ENCODE measurements at regions not wholly inside any gene's neighbourhood (a gene's known extent, or its start where the extent isn't known, plus 50 kb on each side); places are given as distances from the start of the nearest gene placed in this dataset.

DNA sequence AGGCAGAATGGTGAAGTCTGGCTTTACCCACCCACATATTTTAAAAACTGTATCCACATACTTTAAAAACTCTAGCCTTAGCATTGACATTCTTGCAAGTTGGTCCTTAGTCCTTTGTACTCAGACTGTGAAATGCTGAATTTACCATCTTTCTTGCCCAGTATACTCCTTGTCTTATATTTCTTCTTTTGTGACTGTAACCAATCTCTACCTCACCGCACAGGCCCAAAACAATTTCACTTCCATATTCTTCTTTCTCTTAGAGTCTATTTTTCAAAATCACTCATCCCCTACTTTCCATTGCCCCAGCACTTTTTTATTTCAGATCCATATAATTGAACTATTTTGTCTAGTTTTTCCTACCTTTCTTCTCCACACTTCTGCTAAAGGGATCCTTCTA lies 892.4 kb upstream of the B3GALT2 start:
- 100% methylated on average over 1 of the region's 1 CpG for WGBS (ENCODE audit: low lambda C conversion rate, missing lambda C conversion rate)
- H3K4me2 ChIP-seq, result no peak overlapping the region

DNA sequence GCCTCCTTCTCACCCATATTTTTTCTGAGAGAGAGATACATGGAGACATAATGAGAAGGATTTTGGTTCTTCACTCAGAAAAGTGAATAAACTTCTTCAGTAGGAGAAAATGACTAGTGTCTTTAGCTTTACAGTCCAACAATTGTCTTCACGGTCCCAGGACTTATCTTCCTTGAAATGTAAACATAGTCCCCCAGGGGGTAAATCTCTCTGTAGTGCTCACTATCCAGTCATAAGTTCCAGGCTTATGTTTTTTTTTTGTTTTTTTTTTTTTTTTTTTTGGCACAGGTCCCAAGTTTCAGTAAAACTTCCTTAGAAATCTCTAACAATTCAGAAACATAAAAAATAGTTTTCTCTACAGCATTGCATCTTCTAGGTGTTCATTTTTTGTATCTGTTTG lies 890.2 kb upstream of the B3GALT2 start:
- no peaks in the 10 kb centered on the region for H4K20me1 ChIP-seq (ENCODE audit: insufficient read depth, poor library complexity, severe bottlenecking)
- H3K9me3 ChIP-seq (ENCODE audit: low read depth), result no peaks in the 10 kb centered on the region
- H3K4me3 ChIP-seq, result no peak overlapping the region
- H3K4me2 ChIP-seq, result no peak overlapping the region
- H3K27ac ChIP-seq, result no peak overlapping the region
- H3K36me3 ChIP-seq (replicated peaks; ENCODE audit: insufficient read depth, low read depth), result no peaks in the 10 kb centered on the region
- TF ChIP-seq EZH2phosphoT487 (IDR thresholded peaks at IDR 0.05; ENCODE audit: low read depth, severe bottlenecking, unreplicated experiment) (no peak), EZH2 (IDR thresholded peaks at IDR 0.05; ENCODE audit: borderline replicate concordance) (no peak)
- TF ChIP-seq, protein P1, sequence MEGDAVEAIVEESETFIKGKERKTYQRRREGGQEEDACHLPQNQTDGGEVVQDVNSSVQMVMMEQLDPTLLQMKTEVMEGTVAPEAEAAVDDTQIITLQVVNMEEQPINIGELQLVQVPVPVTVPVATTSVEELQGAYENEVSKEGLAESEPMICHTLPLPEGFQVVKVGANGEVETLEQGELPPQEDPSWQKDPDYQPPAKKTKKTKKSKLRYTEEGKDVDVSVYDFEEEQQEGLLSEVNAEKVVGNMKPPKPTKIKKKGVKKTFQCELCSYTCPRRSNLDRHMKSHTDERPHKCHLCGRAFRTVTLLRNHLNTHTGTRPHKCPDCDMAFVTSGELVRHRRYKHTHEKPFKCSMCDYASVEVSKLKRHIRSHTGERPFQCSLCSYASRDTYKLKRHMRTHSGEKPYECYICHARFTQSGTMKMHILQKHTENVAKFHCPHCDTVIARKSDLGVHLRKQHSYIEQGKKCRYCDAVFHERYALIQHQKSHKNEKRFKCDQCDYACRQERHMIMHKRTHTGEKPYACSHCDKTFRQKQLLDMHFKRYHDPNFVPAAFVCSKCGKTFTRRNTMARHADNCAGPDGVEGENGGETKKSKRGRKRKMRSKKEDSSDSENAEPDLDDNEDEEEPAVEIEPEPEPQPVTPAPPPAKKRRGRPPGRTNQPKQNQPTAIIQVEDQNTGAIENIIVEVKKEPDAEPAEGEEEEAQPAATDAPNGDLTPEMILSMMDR (IDR thresholded peaks at IDR 0.05; ENCODE audit: poor library complexity), result no peak
- H2AFZ ChIP-seq, result no peak overlapping the region
- 26% methylated on average over 1 of the region's 1 CpG for WGBS (ENCODE audit: low lambda C conversion rate, missing lambda C conversion rate)
- DNase-seq (ENCODE audit: low spot score), result no peak
- no peaks in the 10 kb centered on the region for H3K79me2 ChIP-seq
- H3K9me2 ChIP-seq (replicated peaks; ENCODE audit: insufficient read depth), result no peaks in the 10 kb centered on the region
- no peaks in the 10 kb centered on the region for H3K27me3 ChIP-seq
- H3K4me1 ChIP-seq (ENCODE audit: insufficient read depth), result no peaks in the 10 kb centered on the region

More for the DNA sequence above, 892.4 kb upstream of the B3GALT2 start:
- no peak for DNase-seq (ENCODE audit: low spot score)
- Histone ChIP-seq H3K27me3 (no peaks in the 10 kb centered on the region), H3K4me3 (no peak overlapping the region), H3K36me3 (replicated peaks; ENCODE audit: insufficient read depth, low read depth) (no peaks in the 10 kb centered on the region), H2AFZ (no peak overlapping the region), H3K4me1 (ENCODE audit: insufficient read depth) (no peaks in the 10 kb centered on the region), H3K9me2 (replicated peaks; ENCODE audit: insufficient read depth) (no peaks in the 10 kb centered on the region), H3K79me2 (no peaks in the 10 kb centered on the region), H3K27ac (no peak overlapping the region), H4K20me1 (ENCODE audit: insufficient read depth, poor library complexity, severe bottlenecking) (no peaks in the 10 kb centered on the region), H3K9me3 (ENCODE audit: low read depth) (no peaks in the 10 kb centered on the region)
- TF ChIP-seq EZH2phosphoT487 (IDR thresholded peaks at IDR 0.05; ENCODE audit: low read depth, severe bottlenecking, unreplicated experiment), result no peak
- TF ChIP-seq, protein P1 (IDR thresholded peaks at IDR 0.05; ENCODE audit: poor library complexity), result no peak
- TF ChIP-seq EZH2 (IDR thresholded peaks at IDR 0.05; ENCODE audit: borderline replicate concordance), result no peak

DNA sequence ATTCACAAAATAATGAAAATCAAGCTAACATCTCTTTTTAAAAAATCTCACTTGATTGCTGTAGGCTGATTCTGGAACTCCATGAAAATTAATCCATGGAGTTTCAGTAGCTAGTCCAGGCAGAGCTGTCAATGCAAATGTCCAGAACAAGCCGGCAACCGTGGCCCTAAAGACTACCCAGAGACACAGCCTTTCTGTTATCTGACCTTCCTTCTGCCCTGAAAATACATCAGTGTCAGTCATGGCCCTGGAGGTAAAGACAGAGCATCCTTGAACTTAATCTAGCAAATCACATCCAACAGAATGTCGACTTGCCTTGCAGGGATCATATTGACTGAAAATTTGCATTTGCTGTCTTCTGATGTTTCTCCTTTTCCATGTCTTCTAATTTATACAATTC lies 887.4 kb upstream of the B3GALT2 start:
- no peak for TF ChIP-seq EZH2phosphoT487 (IDR thresholded peaks at IDR 0.05; ENCODE audit: low read depth, severe bottlenecking, unreplicated experiment)
- TF ChIP-seq, protein P1 (IDR thresholded peaks at IDR 0.05; ENCODE audit: poor library complexity), result no peak
- no peak for TF ChIP-seq EZH2 (IDR thresholded peaks at IDR 0.05; ENCODE audit: borderline replicate concordance)
- H3K9me2 ChIP-seq (replicated peaks; ENCODE audit: insufficient read depth), result no peaks in the 10 kb centered on the region
- no peaks in the 10 kb centered on the region for H4K20me1 ChIP-seq (ENCODE audit: insufficient read depth, poor library complexity, severe bottlenecking)
- no peak overlapping the region for H2AFZ ChIP-seq
- 60% methylated on average over 3 of the region's 3 CpGs for WGBS (ENCODE audit: low lambda C conversion rate, missing lambda C conversion rate)
- H3K4me1 ChIP-seq (ENCODE audit: insufficient read depth), result no peaks in the 10 kb centered on the region
- H3K9me3 ChIP-seq (ENCODE audit: low read depth), result no peaks in the 10 kb centered on the region
- H3K27ac ChIP-seq, result no peak overlapping the region
- no peak for DNase-seq (ENCODE audit: low spot score)
- no peaks in the 10 kb centered on the region for H3K27me3 ChIP-seq
- no peaks in the 10 kb centered on the region for H3K36me3 ChIP-seq (replicated peaks; ENCODE audit: insufficient read depth, low read depth)
- no peak overlapping the region for H3K4me3 ChIP-seq
- no peak overlapping the region for H3K4me2 ChIP-seq
- H3K79me2 ChIP-seq, result no peaks in the 10 kb centered on the region

DNA sequence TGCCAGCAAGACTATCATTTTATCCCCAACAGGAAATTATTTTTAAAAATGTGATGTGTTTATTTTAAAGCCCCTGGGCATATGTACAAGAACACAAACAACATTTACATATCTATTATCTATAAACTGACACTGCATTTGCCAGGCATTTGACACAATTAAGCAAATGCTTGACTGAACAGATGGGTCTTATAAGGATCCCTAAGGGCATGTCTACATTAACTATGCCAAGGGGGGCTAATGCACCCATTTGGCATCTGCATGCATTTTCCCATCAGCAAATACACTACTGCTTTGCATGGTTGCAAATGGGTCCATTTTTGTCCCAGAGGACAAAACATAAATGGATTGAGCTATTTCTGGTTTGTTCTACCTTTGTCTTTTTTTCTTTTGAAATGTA lies 884.8 kb upstream of the B3GALT2 start:
- Histone ChIP-seq H2AFZ (no peak overlapping the region), H3K36me3 (replicated peaks; ENCODE audit: insufficient read depth, low read depth) (no peaks in the 10 kb centered on the region), H3K4me1 (ENCODE audit: insufficient read depth) (no peaks in the 10 kb centered on the region), H3K27ac (no peak overlapping the region), H3K27me3 (no peaks in the 10 kb centered on the region), H3K9me2 (replicated peaks; ENCODE audit: insufficient read depth) (no peaks in the 10 kb centered on the region), H3K9me3 (ENCODE audit: low read depth) (no peaks in the 10 kb centered on the region), H3K79me2 (no peaks in the 10 kb centered on the region), H4K20me1 (ENCODE audit: insufficient read depth, poor library complexity, severe bottlenecking) (no peaks in the 10 kb centered on the region), H3K4me3 (no peak overlapping the region), H3K4me2 (no peak overlapping the region)
- TF ChIP-seq, protein P1 (IDR thresholded peaks at IDR 0.05; ENCODE audit: poor library complexity), result no peak
- DNase-seq (ENCODE audit: low spot score), result no peak
